Muscle of leg (tissue), 3 donors: ENCODE measurements at regions not wholly inside any gene's neighbourhood (a gene's known extent, or its start where the extent isn't known, plus 50 kb on each side); places are given as distances from the start of the nearest gene placed in this dataset.

ENCODE experiments used
- DNase-seq: peaks from one replicate; pipeline ENCODE4 v3.0.0; 2013
- H3K27ac ChIP-seq: one replicate; pipeline ENCODE4 v1.5.1; 2013; ENCODE audit warnings: mild to moderate bottlenecking, low read length, control low read depth
- H3K27me3 ChIP-seq: one replicate; pipeline ENCODE4 v1.6.1; 2013; ENCODE audit warnings: low read length; ENCODE audit not compliant: control insufficient read depth, insufficient read depth
- H3K36me3 ChIP-seq: one replicate; pipeline ENCODE4 v1.6.1; 2013; ENCODE audit warnings: low read length; ENCODE audit not compliant: control insufficient read depth, insufficient read depth
- H3K4me1 ChIP-seq: one replicate; pipeline ENCODE4 v1.6.1; 2013; ENCODE audit warnings: low read length; ENCODE audit not compliant: control insufficient read depth, insufficient read depth
- H3K4me3 ChIP-seq: one replicate; pipeline ENCODE4 v1.5.1; 2013; ENCODE audit warnings: low read length, control low read depth
- H3K9me3 ChIP-seq: replicated peaks from 2 replicates; pipeline ENCODE4 v1.6.1; 2013; ENCODE audit warnings: low read depth, low read length; ENCODE audit not compliant: control insufficient read depth
- WGBS: methylation state at CpG from one replicate; pipeline ENCODE4 v1.1.5; 2013; ENCODE audit warnings: missing lambda C conversion rate; ENCODE audit not compliant: insufficient coverage; 5-methylcytosine and 5-hydroxymethylcytosine counted together

DNA sequence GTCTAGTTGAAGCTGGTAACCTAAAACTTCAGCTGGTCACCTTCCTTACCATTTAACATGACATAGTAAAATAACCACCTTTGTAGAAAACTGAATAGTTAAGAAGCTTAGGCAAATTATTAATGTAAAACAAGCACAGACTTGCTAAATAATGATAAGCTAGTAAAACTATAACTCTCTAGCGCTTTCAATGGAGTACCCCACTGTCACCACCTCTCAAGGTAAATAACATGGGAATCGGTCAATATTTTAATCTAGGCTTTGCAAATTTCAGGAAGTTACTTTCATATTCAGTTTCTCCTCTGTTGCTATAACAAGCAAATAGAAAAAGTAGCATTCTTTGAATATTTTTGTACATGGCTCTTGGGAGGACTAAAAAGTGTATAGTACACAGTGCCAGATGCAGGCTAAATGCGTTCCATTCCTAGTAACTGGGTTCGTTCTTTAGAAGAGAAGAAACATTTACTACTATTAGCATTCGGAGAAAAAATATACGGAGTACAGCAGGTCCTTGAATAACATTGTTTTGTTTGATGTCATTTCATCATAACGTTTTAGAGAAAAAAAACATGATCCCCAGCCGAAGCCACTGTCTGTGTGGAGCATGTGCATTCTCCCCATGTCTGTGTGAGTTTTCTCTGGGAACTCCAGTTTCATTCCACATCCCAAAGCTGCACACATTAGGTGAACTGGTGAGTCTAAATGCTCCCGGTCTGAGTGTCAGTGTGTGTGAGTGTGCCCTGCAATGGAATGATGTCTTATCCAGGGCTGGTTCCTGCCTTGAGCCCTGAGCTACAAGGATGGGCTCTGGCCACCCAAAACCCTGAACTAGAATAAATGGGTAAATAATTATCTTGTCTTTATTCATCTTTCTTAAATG, 52.5 kb downstream of the EPRS1 start:
- Histone ChIP-seq H3K4me3 (no peak overlapping the region), H3K4me1 (no peaks in the 10 kb centered on the region), H3K27me3 (no peaks in the 10 kb centered on the region), H3K9me3 (no peaks in the 10 kb centered on the region), H3K27ac (no peak overlapping the region), H3K36me3 (peaks cover 19% of the 10 kb centered on the region)
- peak; percentile 50 for DNase-seq
- WGBS: no CpG with 5 or more reads among the region's 9 CpGs

DNA sequence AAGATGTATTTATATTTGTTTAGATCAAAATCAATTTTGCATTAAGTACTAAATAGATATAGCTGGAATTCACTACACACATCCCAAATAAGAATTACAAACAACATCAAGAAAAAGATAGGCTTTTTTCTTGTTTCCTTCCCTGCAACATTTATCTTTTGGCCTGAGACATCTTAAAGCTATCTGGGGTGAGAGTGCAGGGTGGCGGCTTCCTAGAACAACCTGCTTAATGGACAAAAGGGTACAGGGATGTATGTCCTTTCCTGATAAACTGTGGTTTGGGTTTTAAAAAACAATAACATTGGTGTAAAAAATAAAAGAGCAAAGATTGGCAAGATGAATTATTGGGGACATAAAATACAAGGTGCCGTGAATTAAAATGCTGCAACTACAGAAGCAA, 54.4 kb downstream of the EPRS1 start:
- H3K36me3 ChIP-seq: peaks cover 24% of the 10 kb centered on the region
- no CpG with 5 or more reads among the region's 2 CpGs for whole genome bisulfite sequencing

GRCh38 chr1:219991511-219991810, 54.8 kb downstream of the EPRS1 start:
- no peak overlapping the region for H3K27ac ChIP-seq
- H3K4me1 ChIP-seq: no peaks in the 10 kb centered on the region
- no peaks in the 10 kb centered on the region for H3K9me3 ChIP-seq
- DNase-seq: no peak
- no CpG with 5 or more reads among the region's 3 CpGs for WGBS
- no peak overlapping the region for H3K4me3 ChIP-seq
- H3K36me3 ChIP-seq: peaks cover 23% of the 10 kb centered on the region
- no peaks in the 10 kb centered on the region for H3K27me3 ChIP-seq

More for the DNA sequence above, 54.4 kb downstream of the EPRS1 start:
- Histone ChIP-seq H3K4me1 (no peaks in the 10 kb centered on the region), H3K9me3 (no peaks in the 10 kb centered on the region), H3K27me3 (no peaks in the 10 kb centered on the region), H3K4me3 (no peak overlapping the region), H3K27ac (no peak overlapping the region)
- DNase-seq: no peak

GRCh38 chr1:219990782-219991510, 55.4 kb downstream of the EPRS1 start:
- no peaks in the 10 kb centered on the region for H3K4me1 ChIP-seq
- DNase-seq: peak; percentile 60
- H3K36me3 ChIP-seq: peaks cover 20% of the 10 kb centered on the region
- no CpG with 5 or more reads among the region's 2 CpGs for WGBS
- H3K4me3 ChIP-seq: no peak overlapping the region
- no peak overlapping the region for H3K27ac ChIP-seq
- H3K9me3 ChIP-seq: no peaks in the 10 kb centered on the region
- H3K27me3 ChIP-seq: no peaks in the 10 kb centered on the region

- Histone ChIP-seq H3K4me3 (no peak overlapping the region), H3K9me3 (no peaks in the 10 kb centered on the region), H3K27me3 (no peaks in the 10 kb centered on the region), H3K36me3 (peaks cover 17% of the 10 kb centered on the region), H3K27ac (no peak overlapping the region), H3K4me1 (no peaks in the 10 kb centered on the region)
- no peak for DNase-seq
- WGBS: no CpG with 5 or more reads among the region's 4 CpGs
Observed at GRCh38 chr1:219989766-219990165, 56.5 kb downstream of the EPRS1 start.

DNA sequence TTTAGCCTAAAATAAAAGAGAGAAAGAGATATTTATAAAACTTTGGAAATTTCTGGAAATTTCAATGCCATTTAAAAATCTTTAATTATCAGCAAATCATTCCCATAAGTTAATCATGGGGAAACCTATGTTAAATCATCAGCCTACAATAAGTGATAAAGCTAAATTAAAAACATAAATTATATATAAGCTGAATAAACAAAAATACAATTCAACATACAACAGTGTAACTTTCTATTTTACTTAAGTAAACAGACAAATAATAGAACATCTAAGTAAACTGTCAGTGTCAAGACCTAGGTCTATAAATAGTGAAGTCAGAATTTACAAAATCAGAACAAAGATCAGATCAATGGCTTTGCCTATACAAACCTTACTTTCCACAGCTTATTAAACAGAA, 57.5 kb downstream of the EPRS1 start:
- H3K4me3 ChIP-seq: no peak overlapping the region
- no peaks in the 10 kb centered on the region for H3K4me1 ChIP-seq
- H3K27ac ChIP-seq: no peak overlapping the region
- no peaks in the 10 kb centered on the region for H3K9me3 ChIP-seq
- DNase-seq: no peak
- H3K27me3 ChIP-seq: no peaks in the 10 kb centered on the region
- H3K36me3 ChIP-seq: peaks cover 20% of the 10 kb centered on the region

DNA sequence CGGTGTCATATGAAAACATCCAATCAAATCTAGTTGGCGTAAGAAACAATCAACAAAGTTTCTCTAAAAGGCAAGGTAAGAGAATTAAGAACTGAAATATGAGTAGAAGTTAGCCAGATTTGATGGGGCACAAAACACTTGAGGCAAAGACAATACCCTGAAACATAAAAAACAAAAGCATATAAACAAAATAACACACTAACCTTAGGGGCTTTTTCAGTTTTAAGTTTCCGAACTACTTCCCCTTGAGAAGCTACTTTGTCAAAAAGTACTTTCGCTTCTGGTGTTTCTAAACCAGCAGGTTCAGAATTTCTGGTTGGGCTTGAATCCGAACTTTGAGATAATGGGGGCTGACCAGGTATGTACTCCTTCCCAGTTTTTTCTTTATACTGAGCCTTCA, 57.9 kb downstream of the EPRS1 start:
- Histone ChIP-seq H3K4me3 (no peak overlapping the region), H3K27ac (no peak overlapping the region), H3K9me3 (no peaks in the 10 kb centered on the region), H3K36me3 (peaks cover 22% of the 10 kb centered on the region), H3K27me3 (no peaks in the 10 kb centered on the region), H3K4me1 (no peaks in the 10 kb centered on the region)
- no CpG with 5 or more reads among the region's 5 CpGs for WGBS
- DNase-seq: no peak

- Histone ChIP-seq H3K4me1 (no peaks in the 10 kb centered on the region), H3K4me3 (no peak overlapping the region), H3K36me3 (peaks cover 20% of the 10 kb centered on the region), H3K27me3 (no peaks in the 10 kb centered on the region), H3K9me3 (no peaks in the 10 kb centered on the region), H3K27ac (no peak overlapping the region)
- WGBS: no CpG with 5 or more reads among the region's 2 CpGs
- no peak for DNase-seq
Observed at GRCh38 chr1:219987325-219987724, 59.0 kb upstream of the SLC30A10 start.

GRCh38 chr1:219985169-219985568, 56.8 kb upstream of the SLC30A10 start:
- 100% methylated on average over 1 of the region's 3 CpGs for WGBS
- Histone ChIP-seq H3K27me3 (no peaks in the 10 kb centered on the region), H3K27ac (no peak overlapping the region), H3K4me1 (no peaks in the 10 kb centered on the region), H3K36me3 (peaks cover 26% of the 10 kb centered on the region), H3K9me3 (no peaks in the 10 kb centered on the region), H3K4me3 (no peak overlapping the region)
- no peak for DNase-seq
